Erythroblast (primary cell): ENCODE measurements at regions not wholly inside any gene's neighbourhood (a gene's known extent, or its start where the extent isn't known, plus 50 kb on each side); places are given as distances from the start of the nearest gene placed in this dataset.

ENCODE experiments used
- GATA1 ChIP-seq: IDR thresholded peaks from 2 replicates; pipeline ENCODE4 v1.6.1; 2011; ENCODE audit warnings: low read depth, mild to moderate bottlenecking, control low read depth, low read length, moderate library complexity
- POLR2A ChIP-seq: IDR thresholded peaks from 2 replicates; pipeline ENCODE4 v1.6.1; 2011; ENCODE audit warnings: mild to moderate bottlenecking, low read length

GRCh38 chr3:152915695-152916094 is 80.8 kb downstream of the P2RY1 start:
- TF ChIP-seq POLR2A, result no peak
- TF ChIP-seq GATA1, result no peak
